Bronchial epithelial cell (primary cell): ENCODE measurements at regions not wholly inside any gene's neighbourhood (a gene's known extent, or its start where the extent isn't known, plus 50 kb on each side); places are given as distances from the start of the nearest gene placed in this dataset.

Experiments used
- DNase-seq: peaks from one replicate; pipeline ENCODE4 v3.0.0-alpha.2; 2010; ENCODE audit warnings: low read depth
- FAIRE-seq: peaks from 2 replicates; lab custom pipeline; 2011; peaks lifted over from hg19 to GRCh38; lab: Jason Lieb, UNC
- H3K27me3 ChIP-seq: 2 replicates; pipeline ENCODE4 v1.5.1; 2011; ENCODE audit warnings: low read length; ENCODE audit not compliant: control insufficient read depth, insufficient read depth
- H3K36me3 ChIP-seq: 2 replicates; pipeline ENCODE4 v1.5.1; 2011; ENCODE audit warnings: low read length; ENCODE audit not compliant: control insufficient read depth, insufficient read depth
- H3K4me3 ChIP-seq: 2 replicates; pipeline ENCODE4 v1.5.1; 2011; ENCODE audit warnings: mild to moderate bottlenecking, low read depth, low read length, control low read depth
- CTCF ChIP-seq: IDR thresholded peaks from 2 replicates; pipeline ENCODE4 v1.5.1; 2011; ENCODE audit warnings: mild to moderate bottlenecking, moderate library complexity, low read length, control low read depth, inconsistent platforms; ENCODE audit not compliant: insufficient read depth, severe bottlenecking

GRCh38 chr2:239661334-239662312, 260.8 kb upstream of the HDAC4 start:
- H3K4me3 ChIP-seq, result no peak overlapping the region
- FAIRE-seq, result no peak

GRCh38 chr2:239660390-239661230, 259.8 kb upstream of the HDAC4 start:
- DNase-seq (peak; percentile 20), FAIRE-seq (no peak)
- no peak for TF ChIP-seq CTCF
- no peaks in the 10 kb centered on the region for H3K36me3 ChIP-seq
- H3K27me3 ChIP-seq, result no peaks in the 10 kb centered on the region
- no peak overlapping the region for H3K4me3 ChIP-seq

More at GRCh38 chr2:239661334-239662312, 260.8 kb upstream of the HDAC4 start:
- Histone ChIP-seq H3K36me3 (no peaks in the 10 kb centered on the region), H3K27me3 (no peaks in the 10 kb centered on the region)
- no peak for DNase-seq
- no peak for TF ChIP-seq CTCF

GRCh38 chr2:239657992-239658391, 257.2 kb upstream of the HDAC4 start:
- H3K36me3 ChIP-seq, result no peaks in the 10 kb centered on the region
- TF ChIP-seq CTCF, result no peak
- DNase-seq (no peak), FAIRE-seq (no peak)
- no peak overlapping the region for H3K4me3 ChIP-seq
- no peaks in the 10 kb centered on the region for H3K27me3 ChIP-seq

GRCh38 chr2:239657236-239657635, 256.4 kb upstream of the HDAC4 start:
- no peak overlapping the region for H3K4me3 ChIP-seq
- H3K27me3 ChIP-seq, result no peaks in the 10 kb centered on the region
- no peak for TF ChIP-seq CTCF
- no peak for DNase-seq
- FAIRE-seq, result no peak
- H3K36me3 ChIP-seq, result no peaks in the 10 kb centered on the region

GRCh38 chr2:239654266-239654665, 253.4 kb upstream of the HDAC4 start:
- no peak for TF ChIP-seq CTCF
- FAIRE-seq (no peak), DNase-seq (no peak)
- no peaks in the 10 kb centered on the region for H3K27me3 ChIP-seq
- H3K36me3 ChIP-seq, result no peaks in the 10 kb centered on the region
- H3K4me3 ChIP-seq, result no peak overlapping the region
